K562 (cell line): ENCODE measurements at regions not wholly inside any gene's neighbourhood (a gene's known extent, or its start where the extent isn't known, plus 50 kb on each side); places are given as distances from the start of the nearest gene placed in this dataset.

Source experiments
- ATAC-seq: fragments of 200-7000 bp; cut with Tn5 transposase; 3 replicates; pipeline ENCODE4 v1.9.1; 2020; ENCODE audit warnings: moderate library complexity
- BruUV-seq: library from RNA; stranded (reverse); fragments of 400-500 nt; replicated peaks from 2 replicates; lab custom pipeline; 2021; lab: Mats Ljungman, UMichigan
- CTCF ChIA-PET: fragments of 300-600 bp; formaldehyde crosslinking; extraction: SDS; loops from one replicate; lab custom pipeline; 2021; ENCODE audit warnings: low intra/inter-chr PET ratio; lab: Yijun Ruan, JAX
- POLR2A ChIA-PET: fragments of 300-600, 350-650 bp; sonication (Branson Sonifier 250); formaldehyde crosslinking; extraction: SDS; loops from one replicate; lab custom pipeline; 2021; ENCODE audit warnings: antibody characterized with exemption, inconsistent platforms; lab: Yijun Ruan, JAX
- DNase-seq, 4 experiments: peaks; one replicate each; pipeline versions ENCODE4 v3.0.0 to v3.0.0-alpha.2; 2011 to 2018; ENCODE audit warnings: low spot score in 3 of 4, mixed read lengths in 3 of 4; ENCODE audit errors: extremely low read depth in 1 of 4
- FAIRE-seq: peaks from 2 replicates; lab custom pipeline; 2011; peaks lifted over from hg19 to GRCh38; lab: Jason Lieb, UNC
- H2AFZ ChIP-seq: 2 replicates; pipeline ENCODE4 v1.6.0; 2011; ENCODE audit warnings: low read depth, low read length, control low read depth, inconsistent platforms
- H3K27ac ChIP-seq: fragments of 200-600 bp; 3 replicates; pipeline ENCODE4 v1.8.0; 2011; ENCODE audit warnings: low read depth, mild to moderate bottlenecking, control low read depth, inconsistent platforms, low read length, moderate library complexity, mixed read lengths; ENCODE audit errors: extremely low read depth
- H3K27me3 ChIP-seq, 2 experiments: fragments of 300-600 bp in 1 of 2; 2 replicates in 1 of 2; 3 replicates in 1 of 2; pipeline versions ENCODE4 v1.6.0 to v1.8.0; 2011; ENCODE audit warnings: inconsistent platforms in 2 of 2, low read length in 2 of 2, mild to moderate bottlenecking in 1 of 2, mixed read lengths in 1 of 2, moderate library complexity in 1 of 2; ENCODE audit not compliant: control insufficient read depth in 2 of 2, insufficient read depth in 2 of 2
- H3K36me3 ChIP-seq: fragments of 300-600 bp; 3 replicates; pipeline ENCODE4 v1.8.0; 2011; ENCODE audit warnings: mild to moderate bottlenecking, low read length, inconsistent platforms; ENCODE audit not compliant: control insufficient read depth, insufficient read depth
- H3K4me1 ChIP-seq, 2 experiments: fragments of 200-600 bp in 1 of 2; replicated peaks in 1 of 2; 2 replicates in 1 of 2; 3 replicates in 1 of 2; pipeline versions ENCODE4 v1.5.1 to v1.8.0; 2011; ENCODE audit warnings: inconsistent platforms in 2 of 2, low read length in 2 of 2, mild to moderate bottlenecking in 1 of 2, mixed read lengths in 1 of 2, moderate library complexity in 1 of 2; ENCODE audit not compliant: control insufficient read depth in 2 of 2, insufficient read depth in 2 of 2
- H3K4me2 ChIP-seq: 2 replicates; pipeline ENCODE4 v1.6.1; 2011; ENCODE audit warnings: low read length, control low read depth, inconsistent platforms, mixed read lengths; ENCODE audit not compliant: insufficient read depth
- H3K4me3 ChIP-seq: fragments of 200-600 bp; sonication (generic), shearing (Covaris generic); 2 replicates; pipeline ENCODE4 v1.5.1; 2016; ENCODE audit warnings: control low read depth, inconsistent platforms
- H3K79me2 ChIP-seq: fragments of 200-600 bp; 3 replicates; pipeline ENCODE4 v1.8.0; 2011; ENCODE audit warnings: low read length, inconsistent platforms; ENCODE audit not compliant: control insufficient read depth, insufficient read depth
- H3K9ac ChIP-seq, 2 experiments: 2 replicates each; pipeline versions ENCODE4 v1.6.0 to v1.6.1; 2011; ENCODE audit warnings: low read depth in 2 of 2, low read length in 2 of 2, control low read depth in 1 of 2, inconsistent platforms in 1 of 2, mild to moderate bottlenecking in 1 of 2, mixed read lengths in 1 of 2; ENCODE audit not compliant: insufficient read depth in 1 of 2
- H3K9me1 ChIP-seq: one replicate; pipeline ENCODE4 v1.6.0; 2011; ENCODE audit warnings: inconsistent platforms, mild to moderate bottlenecking, low read length, moderate library complexity; ENCODE audit not compliant: control insufficient read depth, insufficient read depth
- H3K9me3 ChIP-seq: replicated peaks from 2 replicates; pipeline ENCODE4 v1.5.1; 2011; ENCODE audit warnings: low read depth, low read length, inconsistent platforms; ENCODE audit not compliant: control insufficient read depth, insufficient read depth
- H4K20me1 ChIP-seq: replicated peaks from 2 replicates; pipeline ENCODE4 v1.6.1; 2011; ENCODE audit warnings: low read length, inconsistent platforms, mixed read lengths; ENCODE audit not compliant: control insufficient read depth, insufficient read depth
- PKNOX1 ChIP-seq: fragments of 450-650 bp; IDR thresholded peaks from 2 replicates; pipeline ENCODE4 v1.6.1; 2016
- PML ChIP-seq: IDR thresholded peaks from 2 replicates; pipeline ENCODE4 v1.6.1; 2012; ENCODE audit warnings: low read length, inconsistent platforms
- RBM25 ChIP-seq: fragments of 200-400 bp; formaldehyde crosslinking; IDR thresholded peaks from 2 replicates; pipeline ENCODE4 v1.6.1; 2018; ENCODE audit warnings: low read length, low read depth, moderate library complexity; ENCODE audit not compliant: severe bottlenecking
- ZSCAN29 ChIP-seq: fragments of 450-650 bp; IDR thresholded peaks from 2 replicates; pipeline ENCODE4 v1.6.1; 2017
- WGBS: fragments of 100-300 bp; shearing (Covaris generic); methylation state at CpG from one replicate; pipeline ENCODE4 v1.1.6; 2016; ENCODE audit warnings: low coverage, mixed read lengths; ENCODE audit not compliant: insufficient coverage; ENCODE audit errors: missing lambda C conversion rate; 5-methylcytosine and 5-hydroxymethylcytosine counted together
- in situ Hi-C: fragments of 300-500 bp; cut with MboI; formaldehyde crosslinking; loops from 4 replicates; pipeline ENCODE4 v1.15.0; 2018; ENCODE audit warnings: inconsistent platforms, mixed read lengths
- intact Hi-C: fragments of 100-400 bp; cut with micrococcal nuclease; formaldehyde crosslinking; loops from 2 replicates; pipeline ENCODE4 v1.14.2; 2022

GRCh38 chr5:96196890-96197289 lies 235.2 kb upstream of the ELL2 start (continued):
- TF ChIP-seq PKNOX1, result no peak
- TF ChIP-seq ZSCAN29, result no peak

GRCh38 chr5:96196407-96196806 lies 234.8 kb upstream of the ELL2 start:
- TF ChIP-seq PML (no peak), RBM25 (peak; percentile 48)
- CTCF ChIA-PET, result no interaction called here

More at GRCh38 chr5:96196407-96196806, 234.8 kb upstream of the ELL2 start:
- no peaks in the 10 kb centered on the region for H3K4me1 ChIP-seq
- BruUV-seq, result no TSS peak
- no peak for FAIRE-seq
- no peaks in the 10 kb centered on the region for H3K9me1 ChIP-seq
- in situ Hi-C loops, result loop anchor here (10.0 kb wide), 1 partner anchor 1682 kb away; no protein-coding TSS in a partner anchor
- H3K9ac ChIP-seq, result no peak overlapping the region
- POLR2A ChIA-PET, result no interaction called here
- no peak overlapping the region for H3K4me2 ChIP-seq
- 8% methylated on average over 4 of the region's 4 CpGs for WGBS
- H3K36me3 ChIP-seq, result no peaks in the 10 kb centered on the region
- intact Hi-C loops, result no loop called here
- H3K27ac ChIP-seq, result no peak overlapping the region
- H3K4me3 ChIP-seq, result no peak overlapping the region
- no peak for DNase-seq
- no peaks in the 10 kb centered on the region; the same call in 1 of the 2 replicates for H4K20me1 ChIP-seq
- no peaks in the 10 kb centered on the region for H3K27me3 ChIP-seq
- H2AFZ ChIP-seq, result no peak overlapping the region
- ATAC-seq, result no peak
- H3K9me3 ChIP-seq, result no peaks in the 10 kb centered on the region
- no peaks in the 10 kb centered on the region for H3K79me2 ChIP-seq
